Fibroblast of the aortic adventitia (primary cell): ENCODE measurements at regions not wholly inside any gene's neighbourhood (a gene's known extent, or its start where the extent isn't known, plus 50 kb on each side); places are given as distances from the start of the nearest gene placed in this dataset.
"Not testable (repeated sequence)": the region's sequence is repeated elsewhere in the genome, so short reads cannot be mapped to it uniquely, and the experiment has no call there.

Experiments used
- DNase-seq: peaks from one replicate; pipeline ENCODE4 v3.0.0-alpha.2; 2010; ENCODE audit warnings: low read depth
- H3K4me3 ChIP-seq: 2 replicates; pipeline ENCODE4 v1.5.1; 2011; ENCODE audit warnings: low read depth, mild to moderate bottlenecking, control low read depth, low read length, moderate library complexity

DNA sequence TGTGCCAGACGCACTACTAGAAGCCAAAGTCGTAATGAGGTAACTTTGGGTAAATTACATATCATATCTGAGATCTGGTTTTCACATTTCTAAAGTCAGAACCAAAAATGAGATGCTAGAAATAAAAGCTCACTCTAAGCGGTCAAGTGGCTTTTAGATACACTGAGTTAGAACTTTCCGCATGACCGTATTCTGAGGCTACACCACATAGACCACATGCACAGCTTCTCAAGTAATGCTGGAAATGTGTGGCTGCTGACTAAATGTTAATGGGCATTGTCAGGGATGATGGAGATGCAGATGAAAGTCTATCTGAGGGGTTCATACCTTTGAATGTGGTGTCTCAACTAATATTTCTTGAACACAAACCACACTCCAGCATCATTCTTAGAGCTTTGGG is 316.8 kb downstream of the ANAPC1 start:
- DNase-seq, H3K4me3 ChIP-seq: not testable (repeated sequence)

DNA sequence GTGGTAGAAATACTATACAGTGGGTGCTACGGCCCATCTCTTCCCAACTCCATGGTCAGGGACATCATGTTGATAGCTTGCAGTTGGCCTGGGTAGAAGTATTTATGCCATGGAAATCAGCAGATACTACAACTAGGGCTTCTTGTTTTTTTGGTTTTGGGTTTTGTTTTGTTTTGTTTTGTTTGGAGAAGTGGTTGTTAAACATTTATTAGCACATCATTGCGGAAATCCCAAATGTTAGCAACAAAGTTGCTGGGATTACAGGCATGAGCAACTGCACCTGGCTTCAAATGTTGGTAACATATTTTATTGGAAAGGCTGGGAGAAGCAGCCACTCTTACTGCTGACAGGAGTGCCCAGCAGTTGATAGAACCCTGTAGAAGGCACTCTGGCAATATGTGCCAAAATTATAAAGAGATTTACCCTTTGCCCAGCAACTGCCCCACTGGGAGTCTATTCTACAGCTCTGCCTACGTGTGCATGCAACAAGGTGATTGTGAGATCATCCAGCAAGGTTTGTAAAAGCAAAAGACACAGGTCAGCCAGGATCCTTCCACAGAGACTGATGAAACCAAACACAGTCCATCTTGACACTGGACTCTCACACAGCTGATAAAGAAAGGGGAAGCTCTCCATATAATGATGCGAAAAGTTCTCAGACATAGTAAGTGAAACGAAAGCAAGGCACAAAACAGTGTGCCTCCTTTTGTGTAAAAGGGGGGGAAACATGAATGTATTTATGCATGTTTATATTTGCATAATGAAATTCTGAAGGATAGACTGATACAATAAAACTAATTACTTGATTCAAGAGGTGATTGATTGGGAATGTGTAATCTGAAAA is 314.4 kb downstream of the ANAPC1 start:
- DNase-seq, H3K4me3 ChIP-seq: not testable (repeated sequence)

DNA sequence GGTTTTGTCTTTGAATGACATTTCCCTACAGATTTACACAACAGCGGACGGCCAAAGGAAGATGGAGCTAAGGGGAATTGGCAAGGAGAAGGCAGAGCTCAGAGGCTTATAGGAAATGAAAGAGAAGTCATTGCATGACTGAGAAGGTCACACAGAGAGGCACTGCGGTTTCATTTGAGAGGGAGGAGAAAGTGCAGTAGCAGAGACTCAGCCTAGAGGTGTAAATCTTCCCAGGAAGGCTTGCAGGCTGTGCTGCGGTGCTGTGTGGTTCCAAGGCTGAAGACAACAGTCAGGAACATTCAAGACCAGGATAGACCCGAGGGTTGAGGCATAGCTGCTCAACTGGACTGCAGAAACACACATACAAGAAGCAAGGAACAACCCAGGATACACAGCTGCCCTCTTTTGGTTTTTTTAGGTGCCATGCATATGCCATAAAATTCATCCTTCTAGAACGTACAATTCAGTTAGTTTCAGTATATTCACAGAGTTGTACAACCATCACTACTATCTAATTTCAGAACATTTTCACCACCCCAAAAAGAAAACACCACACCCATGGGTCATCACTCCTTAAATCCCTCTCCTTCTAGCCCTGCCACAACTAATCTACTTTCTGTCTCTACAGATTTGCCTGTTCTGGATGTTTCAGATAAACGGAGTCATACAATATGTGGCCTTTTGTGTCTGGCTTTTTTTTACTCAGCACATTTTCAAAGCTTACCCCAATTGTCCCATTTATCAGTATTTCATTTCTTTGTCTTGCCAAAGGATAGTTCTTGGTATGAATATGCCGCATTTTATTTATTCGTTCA is 313.5 kb downstream of the ANAPC1 start:
- H3K4me3 ChIP-seq, result not testable (repeated sequence)
- peak; percentile 24 for DNase-seq

DNA sequence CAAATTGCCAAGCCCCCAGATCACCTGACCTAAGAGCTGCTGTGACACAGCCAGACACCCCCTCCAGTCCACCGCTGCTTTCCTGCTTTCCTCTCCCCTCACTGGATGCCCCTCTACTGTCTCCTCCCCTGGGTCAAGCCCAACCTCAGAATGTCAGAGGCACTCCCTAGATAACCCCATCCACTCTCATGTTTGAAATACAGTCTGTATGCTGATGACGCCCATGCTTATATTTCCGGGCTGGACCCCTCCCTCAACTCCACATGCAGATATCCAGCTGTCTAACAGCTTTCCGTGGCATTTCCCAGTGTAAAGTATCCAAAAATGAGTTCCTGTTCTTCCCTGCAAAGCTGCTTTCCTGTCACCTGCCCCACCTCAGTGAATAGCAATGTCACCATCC is 309.2 kb downstream of the ANAPC1 start:
- not testable (repeated sequence) for H3K4me3 ChIP-seq, DNase-seq

DNA sequence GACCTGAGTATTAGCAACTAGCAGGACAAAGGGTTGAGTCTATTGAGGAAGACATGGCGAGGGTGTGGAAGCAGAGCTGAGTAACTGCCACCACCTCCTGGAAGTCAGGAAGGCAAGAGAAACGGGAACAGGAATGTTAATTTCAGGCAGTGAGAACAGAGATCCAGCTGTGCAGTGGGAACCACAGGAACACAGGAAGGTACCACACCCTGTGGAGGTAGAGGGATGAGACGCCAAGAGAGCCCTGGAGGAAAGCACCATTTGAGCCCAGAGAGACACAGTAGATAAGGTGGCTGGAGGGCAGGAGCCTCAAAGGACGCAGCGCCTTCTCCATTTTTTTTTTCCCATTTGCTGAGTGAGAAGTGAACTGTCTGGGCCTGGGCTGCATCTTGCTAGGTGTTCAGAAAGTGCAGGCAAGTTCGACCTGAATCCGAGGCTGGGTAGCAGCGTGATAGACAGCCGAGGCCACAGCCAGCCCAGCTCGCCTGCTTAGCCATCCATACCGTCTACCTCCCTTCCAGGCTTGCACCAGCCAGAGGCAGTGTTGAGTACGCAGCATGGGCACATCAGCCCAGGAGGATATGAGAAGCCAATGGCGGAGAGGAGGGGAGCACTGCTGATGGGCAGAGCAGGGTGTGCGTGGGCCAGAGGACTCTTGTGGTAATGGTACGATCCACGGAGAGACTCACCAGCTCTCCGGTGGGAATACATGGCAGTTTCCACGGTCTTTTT is 306.7 kb downstream of the ANAPC1 start:
- DNase-seq, H3K4me3 ChIP-seq: not testable (repeated sequence)

DNA sequence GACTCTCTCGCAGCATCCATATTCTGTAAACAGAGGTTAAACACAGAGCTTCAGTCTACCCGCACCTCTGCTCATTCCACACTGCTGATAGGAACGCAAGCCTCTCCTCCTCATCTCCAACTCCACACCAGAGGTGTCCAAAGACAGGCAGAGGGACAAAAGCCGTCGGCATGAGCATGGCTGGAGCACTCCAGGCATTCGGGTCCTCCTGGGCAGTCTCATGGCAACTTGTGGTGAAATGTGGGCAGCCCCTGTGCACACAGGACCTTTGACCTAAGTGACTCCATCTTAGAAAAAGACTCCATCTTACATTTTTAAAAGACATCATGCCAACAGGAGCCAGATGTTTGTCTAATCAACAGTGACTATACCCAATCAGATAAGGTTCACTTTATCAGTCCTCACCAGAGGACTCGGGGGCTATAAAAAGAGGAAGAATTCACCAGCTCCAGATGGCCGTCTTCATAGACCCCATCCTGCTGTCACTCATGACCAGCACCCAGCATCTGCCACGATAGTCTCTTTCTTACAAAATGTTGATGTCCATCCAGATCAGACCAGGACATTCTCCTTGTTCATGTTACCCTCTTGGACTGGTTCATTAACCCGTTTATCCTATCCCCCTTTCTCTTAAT is 304.4 kb downstream of the ANAPC1 start:
- not testable (repeated sequence) for DNase-seq, H3K4me3 ChIP-seq

DNA sequence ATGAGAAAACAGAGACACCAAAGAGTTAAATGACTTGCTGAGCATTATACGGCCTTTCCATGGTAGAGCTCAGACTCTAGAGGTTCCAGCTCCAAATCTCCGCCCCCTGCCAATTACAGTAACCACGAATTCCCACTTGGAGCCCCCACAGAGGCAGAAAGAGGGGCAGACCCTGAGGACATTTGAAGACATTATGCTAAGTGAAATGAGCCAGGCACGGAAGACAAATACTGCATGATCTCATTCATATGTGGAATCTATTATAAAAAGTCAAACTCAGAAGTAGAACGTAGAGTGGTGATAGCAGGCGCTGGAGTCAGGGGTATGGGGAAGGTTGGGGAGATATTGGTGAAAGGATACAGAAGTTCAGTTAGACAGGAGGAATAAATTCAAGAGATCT is 303.4 kb downstream of the ANAPC1 start:
- not testable (repeated sequence) for H3K4me3 ChIP-seq, DNase-seq

DNA sequence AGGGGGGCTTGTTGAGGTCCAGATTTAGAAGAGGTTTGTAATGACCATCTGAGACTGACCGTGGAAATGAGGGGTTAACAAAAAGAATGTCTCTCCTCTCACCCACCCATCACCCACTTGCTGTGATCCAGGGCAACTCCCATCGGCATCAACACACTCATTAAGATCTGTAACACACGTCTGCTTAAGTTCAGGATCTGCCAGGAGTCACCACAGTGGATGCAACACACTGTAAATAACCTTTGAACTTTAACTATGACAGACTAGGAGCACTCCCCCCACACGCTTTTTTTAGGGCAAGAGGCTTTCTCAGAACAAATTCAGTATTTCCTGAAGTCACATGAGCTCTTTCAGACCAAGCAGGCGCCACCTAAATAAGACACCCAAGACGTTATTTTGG is 301.9 kb downstream of the ANAPC1 start:
- not testable (repeated sequence) for DNase-seq, H3K4me3 ChIP-seq

DNA sequence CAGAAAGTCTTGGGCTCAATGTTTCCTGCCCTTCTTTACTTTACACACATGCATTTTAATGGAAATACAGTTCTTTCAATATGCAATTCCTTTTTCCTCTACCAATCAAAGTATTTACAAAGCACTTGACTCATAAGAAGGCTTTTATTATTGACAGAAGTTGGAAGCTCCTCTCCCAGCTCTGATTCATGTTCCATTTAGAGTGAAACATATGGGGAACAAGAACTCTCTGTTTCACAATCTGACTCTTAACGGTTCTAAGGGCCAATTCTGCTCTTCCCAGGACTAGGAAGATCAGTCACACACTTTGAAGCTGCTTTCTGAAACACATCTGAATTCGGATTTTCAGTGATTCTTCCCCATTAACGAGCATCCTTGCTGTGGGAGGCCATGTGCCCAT is 300.5 kb downstream of the ANAPC1 start:
- H3K4me3 ChIP-seq, DNase-seq: not testable (repeated sequence)

DNA sequence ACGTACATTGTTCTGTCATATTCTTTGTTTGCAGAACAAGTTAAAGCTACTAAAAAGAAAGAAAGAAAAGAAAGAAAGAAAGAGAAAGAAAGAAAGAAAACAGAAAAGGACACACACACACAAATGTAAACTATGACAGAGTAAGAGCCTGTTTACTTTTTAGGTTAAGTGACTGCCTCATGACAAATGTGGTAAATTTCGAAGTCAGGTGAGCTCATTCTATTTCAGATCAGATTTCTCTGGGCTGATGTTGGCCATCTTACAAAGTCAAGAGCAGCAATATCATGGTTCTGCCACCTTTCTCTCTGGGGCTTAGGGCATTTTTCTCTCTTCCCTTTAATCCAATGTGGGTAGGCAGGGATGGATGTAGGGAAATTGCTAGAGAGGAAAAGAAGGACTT is 299.5 kb downstream of the ANAPC1 start:
- DNase-seq, H3K4me3 ChIP-seq: not testable (repeated sequence)

DNA sequence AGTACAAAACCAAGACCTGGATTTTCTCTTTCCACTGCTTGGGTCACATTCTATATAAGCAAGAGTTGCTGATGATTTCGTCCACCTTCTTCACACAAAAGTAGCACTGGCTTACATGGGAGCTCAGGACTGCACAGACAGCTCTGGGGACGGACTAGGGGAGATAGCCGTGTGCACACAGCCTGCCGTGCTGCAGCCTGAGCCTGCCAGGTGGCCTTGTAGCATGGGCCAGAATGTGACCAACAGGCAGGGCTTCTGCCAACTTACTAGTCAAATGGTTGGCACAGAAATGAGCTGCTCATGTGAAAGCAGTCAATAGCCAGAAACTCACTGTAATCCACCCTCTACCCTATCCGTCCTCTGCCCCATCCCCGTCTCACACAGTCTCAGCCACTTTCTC is 299.0 kb downstream of the ANAPC1 start:
- DNase-seq, H3K4me3 ChIP-seq: not testable (repeated sequence)

DNA sequence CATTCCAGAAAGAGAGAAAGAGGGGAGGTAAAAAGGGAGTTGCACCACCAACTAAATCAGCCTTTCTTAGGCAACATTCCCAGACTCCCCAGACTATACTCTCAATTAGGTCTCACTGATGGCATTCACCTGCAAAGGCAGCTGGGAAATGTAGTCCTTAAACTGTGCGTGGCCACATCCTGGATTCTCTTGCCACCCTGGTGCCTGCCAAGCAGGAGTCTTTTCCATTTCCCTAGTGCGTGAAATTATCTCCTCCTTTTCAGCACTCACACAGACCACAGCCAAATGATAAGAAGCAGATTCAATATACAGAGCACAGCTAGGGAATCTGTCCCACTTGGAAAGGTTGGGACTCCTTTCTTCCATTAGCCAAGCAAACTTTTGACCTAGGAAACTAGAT is 298.0 kb downstream of the ANAPC1 start:
- H3K4me3 ChIP-seq, DNase-seq: not testable (repeated sequence)

DNA sequence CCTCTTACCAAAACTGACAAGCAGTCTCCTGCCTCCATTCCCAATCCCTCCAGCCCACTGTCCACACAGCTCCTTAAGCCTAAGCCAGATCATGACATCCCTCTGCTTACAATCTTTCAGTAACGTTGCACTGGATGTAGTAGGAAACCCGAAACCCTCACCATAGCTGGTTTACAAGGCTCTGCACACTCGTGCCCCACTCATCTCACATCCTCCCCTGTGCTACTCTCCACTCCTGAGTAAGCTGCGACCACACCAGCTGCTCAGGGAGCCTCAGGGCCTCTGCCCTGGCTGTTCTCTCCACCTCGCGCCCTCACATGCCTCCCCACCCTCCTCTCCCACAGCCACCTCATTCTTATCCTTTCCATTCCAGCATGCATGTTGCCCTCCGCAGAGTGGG is 288.9 kb downstream of the ANAPC1 start:
- not testable (repeated sequence) for H3K4me3 ChIP-seq, DNase-seq

DNA sequence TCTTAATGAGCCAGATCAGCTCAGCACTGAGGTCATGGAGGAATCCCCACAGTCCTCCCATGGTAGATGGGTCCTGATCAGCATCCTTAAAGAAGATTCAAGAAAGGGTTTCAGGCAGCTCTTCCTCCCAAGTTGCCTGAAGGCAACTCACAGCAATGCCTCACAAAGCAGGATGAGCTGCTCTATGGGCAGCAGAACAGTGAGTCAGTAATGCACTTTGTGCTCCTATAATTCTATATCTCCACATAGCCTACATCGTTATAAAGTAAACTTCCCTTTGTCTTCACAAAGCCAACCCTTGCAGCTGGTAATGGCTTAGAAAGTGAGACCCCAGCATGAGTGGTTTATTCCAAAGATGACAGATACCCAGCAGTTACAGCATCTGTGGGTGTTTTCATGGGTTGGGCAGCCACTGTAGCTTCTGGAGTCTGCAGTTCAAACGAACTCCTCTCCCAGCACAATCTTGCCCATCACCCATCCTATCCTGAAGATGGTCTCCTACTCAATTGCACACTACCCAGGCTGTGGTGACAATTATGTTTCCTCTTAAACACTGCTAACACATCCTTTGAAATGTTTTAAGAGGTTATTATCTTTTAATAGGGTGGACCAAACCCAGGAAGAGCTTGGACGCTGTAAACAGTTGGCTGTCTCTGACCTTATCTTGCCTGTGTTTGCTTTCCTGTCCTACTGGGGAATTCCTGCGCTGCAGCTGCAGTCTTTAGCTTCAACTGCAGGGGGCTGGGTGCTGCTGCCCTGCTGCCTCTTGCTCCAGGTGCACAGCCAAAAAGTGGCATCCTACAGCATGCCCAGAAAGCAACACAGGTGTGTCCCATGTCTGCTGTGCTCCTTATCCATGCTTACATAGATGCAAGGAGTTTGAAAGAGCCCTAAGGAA is 286.9 kb downstream of the ANAPC1 start:
- not testable (repeated sequence) for H3K4me3 ChIP-seq, DNase-seq

DNA sequence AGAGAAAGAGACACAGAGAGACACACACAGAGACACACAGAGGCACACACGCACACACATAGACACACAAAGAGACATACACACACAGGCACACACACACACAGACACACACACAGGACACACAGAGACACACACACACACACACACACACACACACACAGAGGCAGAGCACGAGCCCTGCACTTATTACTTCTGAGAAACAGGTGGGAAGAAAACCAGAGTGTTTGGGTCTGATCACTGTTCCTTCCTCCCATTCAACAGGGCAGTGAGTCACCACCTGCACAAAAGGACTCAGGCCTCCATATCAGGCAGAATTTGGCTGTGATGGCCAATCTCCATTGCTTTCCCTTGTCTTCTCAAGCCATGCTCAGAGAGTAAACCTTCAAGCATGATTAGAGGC is 285.0 kb downstream of the ANAPC1 start:
- DNase-seq, H3K4me3 ChIP-seq: not testable (repeated sequence)

DNA sequence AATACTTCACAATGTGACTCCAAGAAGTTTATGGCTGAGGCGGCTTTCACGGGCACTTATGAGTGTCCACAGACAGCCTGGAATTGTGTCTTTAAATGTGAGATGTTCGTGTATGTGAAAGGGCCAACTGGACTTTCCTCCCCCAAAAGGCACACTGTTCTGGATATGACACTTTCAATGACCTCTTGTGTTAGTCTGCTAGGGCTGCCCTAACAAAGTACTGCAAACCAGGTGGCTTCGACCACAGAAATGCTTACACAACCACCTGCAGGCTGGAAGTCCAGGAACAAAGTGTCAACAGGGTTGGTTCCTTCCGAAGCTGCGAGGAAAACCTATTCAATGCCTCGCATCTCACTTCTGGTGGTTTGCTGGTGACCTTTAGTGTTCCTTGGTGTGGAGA is 281.7 kb downstream of the ANAPC1 start:
- DNase-seq, H3K4me3 ChIP-seq: not testable (repeated sequence)

DNA sequence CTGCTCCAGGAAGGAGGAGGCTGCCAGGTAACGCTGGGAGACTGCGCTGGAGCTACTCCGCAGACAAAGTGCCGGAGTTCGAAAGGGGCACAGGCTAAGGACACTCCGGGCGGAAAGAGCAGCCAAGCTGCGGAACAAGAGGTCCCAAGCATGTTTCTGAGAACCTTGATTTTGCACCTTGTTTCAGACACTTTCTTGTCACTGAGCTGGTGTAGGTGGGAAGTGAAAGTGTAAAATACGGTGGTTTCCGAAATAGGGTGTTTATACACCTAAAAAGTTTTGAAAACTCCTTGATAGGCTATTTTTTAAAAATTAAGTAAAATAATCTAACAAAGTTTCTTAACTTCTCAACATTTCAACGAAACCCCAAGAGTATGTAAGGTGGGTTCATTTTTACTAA is 278.2 kb downstream of the ANAPC1 start:
- not testable (repeated sequence) for H3K4me3 ChIP-seq, DNase-seq

DNA sequence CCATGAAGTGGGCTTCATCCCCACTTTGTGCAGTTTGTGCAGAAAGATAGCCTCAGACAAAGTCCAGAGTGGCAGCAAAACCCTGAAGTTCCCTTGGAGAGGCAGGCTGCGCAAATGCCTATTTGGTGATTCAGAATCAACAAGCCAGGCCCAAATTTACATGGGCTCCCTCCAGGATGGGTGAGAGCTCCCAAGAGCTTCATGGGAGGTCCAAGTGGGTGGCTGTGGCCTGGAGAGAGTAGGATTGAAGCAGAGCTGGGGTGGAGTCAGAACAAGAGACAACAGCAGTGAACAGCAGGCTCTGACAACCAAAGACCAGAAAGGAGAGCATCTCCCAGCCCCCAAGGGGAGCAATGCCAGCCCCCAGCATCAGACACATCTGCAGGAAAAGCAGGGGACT is 277.4 kb downstream of the ANAPC1 start:
- DNase-seq, H3K4me3 ChIP-seq: not testable (repeated sequence)
